IMR-90 (cell line): ENCODE measurements at regions not wholly inside any gene's neighbourhood (a gene's known extent, or its start where the extent isn't known, plus 50 kb on each side); places are given as distances from the start of the nearest gene placed in this dataset.
A peak's percentile ranks its signal among the peaks of the same experiment; 100 is the strongest.

ENCODE experiments used
- ATAC-seq: fragments of 200-7000 bp; cut with Tn5 transposase; 2 replicates; pipeline ENCODE4 v1.9.1; 2020; ENCODE audit warnings: low read depth, mild to moderate bottlenecking, moderate library complexity
- BruUV-seq: library from RNA; stranded (reverse); fragments of 400-500 nt; replicated peaks from 2 replicates; lab custom pipeline; 2021; lab: Mats Ljungman, UMichigan
- CTCF ChIA-PET: fragments of 300-600 bp; formaldehyde crosslinking; extraction: SDS; loops from one replicate; lab custom pipeline; 2021; ENCODE audit warnings: antibody characterized with exemption; lab: Yijun Ruan, JAX
- POLR2A ChIA-PET: fragments of 300-600 bp; sonication (Branson Sonifier 250); formaldehyde crosslinking; loops from one replicate; lab custom pipeline; 2022; ENCODE audit warnings: antibody characterized with exemption; ENCODE audit not compliant: unreplicated experiment; lab: Charles Lee
- DNase-seq: peaks from one replicate; pipeline ENCODE4 v3.0.0; 2013
- H2AFZ ChIP-seq: replicated peaks from 2 replicates; pipeline ENCODE3; 2013; ENCODE audit warnings: low read length, mild to moderate bottlenecking; ENCODE audit not compliant: poor library complexity
- H2AK5ac ChIP-seq: 2 replicates; pipeline ENCODE4 v1.6.1; 2013; ENCODE audit warnings: low read depth, low read length, inconsistent platforms
- H2AK9ac ChIP-seq: replicated peaks from 2 replicates; pipeline ENCODE3; 2013; ENCODE audit warnings: mild to moderate bottlenecking, low read depth, low read length, moderate library complexity; ENCODE audit not compliant: poor library complexity
- H2BK120ac ChIP-seq: 2 replicates; pipeline ENCODE4 v1.6.1; 2013; ENCODE audit warnings: low read depth, low read length, inconsistent platforms
- H2BK15ac ChIP-seq: 3 replicates; pipeline ENCODE4 v1.6.1; 2013; ENCODE audit warnings: low read depth, low read length, inconsistent platforms
- H2BK20ac ChIP-seq: 2 replicates; pipeline ENCODE4 v1.6.1; 2013; ENCODE audit warnings: low read depth, mild to moderate bottlenecking, inconsistent platforms, low read length, moderate library complexity
- H2BK5ac ChIP-seq: 2 replicates; pipeline ENCODE4 v1.6.1; 2013; ENCODE audit warnings: mild to moderate bottlenecking, low read depth, low read length, inconsistent platforms; ENCODE audit not compliant: poor library complexity, severe bottlenecking
- H3K14ac ChIP-seq: replicated peaks from 2 replicates; pipeline ENCODE4 v1.6.1; 2013; ENCODE audit warnings: low read depth, low read length, inconsistent platforms
- H3K18ac ChIP-seq: 2 replicates; pipeline ENCODE4 v1.6.1; 2013; ENCODE audit warnings: low read depth, low read length, control low read depth
- H3K23ac ChIP-seq: 2 replicates; pipeline ENCODE4 v1.6.1; 2013; ENCODE audit warnings: low read depth, low read length, inconsistent platforms
- H3K27ac ChIP-seq: 2 replicates; pipeline ENCODE4 v1.5.1; 2013; ENCODE audit warnings: mild to moderate bottlenecking, control low read depth, low read length; ENCODE audit not compliant: insufficient read depth
- H3K27me3 ChIP-seq: 2 replicates; pipeline ENCODE4 v1.6.1; 2013; ENCODE audit warnings: low read length; ENCODE audit not compliant: control insufficient read depth, insufficient read depth
- H3K36me3 ChIP-seq: 2 replicates; pipeline ENCODE4 v1.6.1; 2013; ENCODE audit warnings: low read length, mixed read lengths; ENCODE audit not compliant: control insufficient read depth, insufficient read depth
- H3K4ac ChIP-seq: 2 replicates; pipeline ENCODE4 v1.6.1; 2013; ENCODE audit warnings: low read depth, low read length, inconsistent platforms
- H3K4me1 ChIP-seq: 2 replicates; pipeline ENCODE4 v1.6.1; 2013; ENCODE audit warnings: low read length, mixed read lengths; ENCODE audit not compliant: control insufficient read depth, insufficient read depth
- H3K4me2 ChIP-seq: 2 replicates; pipeline ENCODE4 v1.6.1; 2013; ENCODE audit warnings: low read depth, mild to moderate bottlenecking, control low read depth, low read length, moderate library complexity
- H3K4me3 ChIP-seq: 2 replicates; pipeline ENCODE4 v1.5.1; 2013; ENCODE audit warnings: low read depth, mild to moderate bottlenecking, control low read depth, low read length, moderate library complexity; ENCODE audit not compliant: insufficient read depth
- H3K56ac ChIP-seq: 2 replicates; pipeline ENCODE4 v1.6.1; 2013; ENCODE audit warnings: low read length, inconsistent platforms; ENCODE audit not compliant: insufficient read depth; ENCODE audit errors: extremely low read depth
- H3K79me1 ChIP-seq, 2 experiments: 2 replicates each; pipeline ENCODE4 v1.6.1; 2013; ENCODE audit warnings: low read length in 2 of 2, inconsistent platforms in 1 of 2, low read depth in 1 of 2
- H3K9ac ChIP-seq: 2 replicates; pipeline ENCODE4 v1.6.1; 2013; ENCODE audit warnings: low read depth, low read length, control low read depth
- H3K9me1 ChIP-seq: 2 replicates; pipeline ENCODE4 v1.6.1; 2013; ENCODE audit warnings: low read length, inconsistent platforms; ENCODE audit not compliant: insufficient read depth
- H3K9me3 ChIP-seq: 2 replicates; pipeline ENCODE4 v1.6.1; 2013; ENCODE audit warnings: low read length; ENCODE audit not compliant: control insufficient read depth, insufficient read depth
- H4K20me1 ChIP-seq: 2 replicates; pipeline ENCODE4 v1.6.1; 2013; ENCODE audit warnings: low read length, inconsistent platforms; ENCODE audit not compliant: insufficient read depth
- H4K5ac ChIP-seq: 2 replicates; pipeline ENCODE4 v1.6.1; 2013; ENCODE audit warnings: mild to moderate bottlenecking, low read depth, low read length, control low read depth
- H4K8ac ChIP-seq, 2 experiments: 2 replicates each; pipeline ENCODE4 v1.6.1; 2013; ENCODE audit warnings: low read depth in 2 of 2, low read length in 2 of 2, control low read depth in 1 of 2, inconsistent platforms in 1 of 2
- H4K91ac ChIP-seq: 2 replicates; pipeline ENCODE4 v1.6.1; 2013; ENCODE audit warnings: low read depth, low read length, inconsistent platforms; ENCODE audit not compliant: insufficient read depth
- BHLHE40 ChIP-seq: fragments of 150-350 bp; IDR thresholded peaks from 2 replicates; pipeline ENCODE4 v1.6.1; 2016; ENCODE audit warnings: mild to moderate bottlenecking, low read depth, low read length
- CHD1 ChIP-seq: IDR thresholded peaks from 2 replicates; pipeline ENCODE4 v1.6.1; 2012; ENCODE audit warnings: low read depth, low read length, improper control_type of control experiment
- FOS ChIP-seq: fragments of 150-350 bp; IDR thresholded peaks from 2 replicates; pipeline ENCODE4 v1.6.1; 2016; ENCODE audit warnings: low read depth, low read length
- MAFK ChIP-seq: IDR thresholded peaks from 2 replicates; pipeline ENCODE4 v1.6.1; 2012; ENCODE audit warnings: low read depth, low read length, improper control_type of control experiment
- MXI1 ChIP-seq: IDR thresholded peaks from 2 replicates; pipeline ENCODE4 v1.6.1; 2012; ENCODE audit warnings: low read depth, mild to moderate bottlenecking, low read length, moderate library complexity, borderline replicate concordance
- POLR2A ChIP-seq: IDR thresholded peaks from 2 replicates; pipeline ENCODE4 v1.6.1; 2012; ENCODE audit warnings: mild to moderate bottlenecking, low read depth, low read length
- RCOR1 ChIP-seq: IDR thresholded peaks from 2 replicates; pipeline ENCODE4 v1.6.1; 2012; ENCODE audit warnings: mild to moderate bottlenecking, low read length, improper control_type of control experiment; ENCODE audit not compliant: insufficient replicate concordance
- RFX5 ChIP-seq: IDR thresholded peaks from 2 replicates; pipeline ENCODE4 v1.8.0; 2012; ENCODE audit warnings: low read depth, mild to moderate bottlenecking, low read length, moderate library complexity
- SMC3 ChIP-seq: fragments of 150-350 bp; IDR thresholded peaks from 2 replicates; pipeline ENCODE4 v1.6.1; 2016; ENCODE audit warnings: low read depth, mild to moderate bottlenecking, antibody characterized with exemption, low read length, moderate library complexity
- WGBS, 2 experiments: methylation state at CpG; one replicate each; pipeline versions ENCODE4 v1.1.5 to v1.1.7; 2013; ENCODE audit warnings: missing lambda C conversion rate in 2 of 2; ENCODE audit not compliant: insufficient read length in 1 of 2; ENCODE audit errors: extremely low coverage in 2 of 2; 5-methylcytosine and 5-hydroxymethylcytosine counted together
- dilution Hi-C: fragments of 300-500 bp; cut with HindIII; formaldehyde crosslinking; loops from one replicate; pipeline ENCODE4 v1.14.3; 2018; ENCODE audit warnings: low sequenced_read_pairs; ENCODE audit not compliant: unreplicated experiment
- in situ Hi-C: fragments of 300-500 bp; cut with MboI; formaldehyde crosslinking; loops from 3 replicates; pipeline ENCODE4 v1.14.3; 2019; ENCODE audit warnings: low sequenced_read_pairs, inconsistent platforms, mixed read lengths
- intact Hi-C: fragments of 100-400 bp; cut with micrococcal nuclease; formaldehyde crosslinking; loops from 2 replicates; pipeline ENCODE4 v1.10.0; 2022
- TF ChIP-seq, protein P1 (sequence below): conservative IDR thresholded peaks from 2 replicates; pipeline ENCODE4 v1.5.1; 2012; ENCODE audit warnings: mild to moderate bottlenecking, low read depth, low read length, improper control_type of control experiment
- TF ChIP-seq, protein P2 (sequence below): fragments of 150-350 bp; IDR thresholded peaks from 2 replicates; pipeline ENCODE4 v1.6.1; 2016; ENCODE audit warnings: low read depth, mild to moderate bottlenecking, low read length, moderate library complexity, borderline replicate concordance
- TF ChIP-seq, protein P3 (sequence below): fragments of 150-350 bp; IDR thresholded peaks from 2 replicates; pipeline ENCODE4 v1.6.1; 2017; ENCODE audit warnings: mild to moderate bottlenecking, antibody characterized with exemption, low read length, low read depth

DNA sequence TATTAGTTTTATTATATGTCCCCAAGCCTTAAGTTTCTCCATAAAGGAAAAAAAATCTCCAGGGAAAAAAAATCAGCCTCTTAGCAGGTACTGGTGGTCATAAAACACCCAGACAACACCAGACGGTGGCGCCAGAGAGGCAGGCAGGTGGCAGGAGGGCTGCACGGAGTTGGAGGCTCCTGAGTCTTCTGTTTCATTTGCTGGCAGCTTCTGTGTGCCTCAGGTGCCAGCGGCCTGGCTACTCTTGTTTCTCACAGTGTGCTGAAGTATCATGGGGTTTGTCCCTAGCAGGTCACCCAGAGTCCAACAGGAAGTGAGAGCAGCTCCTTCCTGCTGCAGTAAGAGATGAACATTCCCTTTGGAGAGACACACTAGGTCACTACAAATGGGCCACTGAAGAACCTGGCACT lies 123.3 kb upstream of the GADD45A start (continued):
- no peak for TF ChIP-seq FOS

DNA sequence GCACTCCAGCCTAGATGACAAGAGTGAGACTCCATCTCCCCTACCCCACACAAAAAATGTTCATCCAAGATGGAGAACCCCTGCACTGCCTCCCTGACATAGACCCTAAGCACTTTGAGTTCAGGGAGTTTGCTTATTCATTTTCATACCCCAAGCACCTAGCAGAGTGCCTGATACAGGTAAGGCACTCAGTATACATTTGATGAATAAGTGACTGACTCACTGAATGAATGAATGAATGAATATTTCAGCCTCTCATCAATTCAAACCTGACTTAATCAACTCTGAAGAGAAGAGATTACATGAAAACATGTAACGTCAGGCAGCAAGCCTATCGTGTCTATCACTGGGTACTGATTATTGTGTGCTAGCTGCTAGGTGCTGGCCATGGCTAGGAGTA lies 121.3 kb upstream of the GADD45A start:
- peak overlapping the region; percentile 15; the same call in 1 of the 3 replicates for H2BK15ac ChIP-seq
- TF ChIP-seq, protein P1, sequence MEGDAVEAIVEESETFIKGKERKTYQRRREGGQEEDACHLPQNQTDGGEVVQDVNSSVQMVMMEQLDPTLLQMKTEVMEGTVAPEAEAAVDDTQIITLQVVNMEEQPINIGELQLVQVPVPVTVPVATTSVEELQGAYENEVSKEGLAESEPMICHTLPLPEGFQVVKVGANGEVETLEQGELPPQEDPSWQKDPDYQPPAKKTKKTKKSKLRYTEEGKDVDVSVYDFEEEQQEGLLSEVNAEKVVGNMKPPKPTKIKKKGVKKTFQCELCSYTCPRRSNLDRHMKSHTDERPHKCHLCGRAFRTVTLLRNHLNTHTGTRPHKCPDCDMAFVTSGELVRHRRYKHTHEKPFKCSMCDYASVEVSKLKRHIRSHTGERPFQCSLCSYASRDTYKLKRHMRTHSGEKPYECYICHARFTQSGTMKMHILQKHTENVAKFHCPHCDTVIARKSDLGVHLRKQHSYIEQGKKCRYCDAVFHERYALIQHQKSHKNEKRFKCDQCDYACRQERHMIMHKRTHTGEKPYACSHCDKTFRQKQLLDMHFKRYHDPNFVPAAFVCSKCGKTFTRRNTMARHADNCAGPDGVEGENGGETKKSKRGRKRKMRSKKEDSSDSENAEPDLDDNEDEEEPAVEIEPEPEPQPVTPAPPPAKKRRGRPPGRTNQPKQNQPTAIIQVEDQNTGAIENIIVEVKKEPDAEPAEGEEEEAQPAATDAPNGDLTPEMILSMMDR: no peak
- TF ChIP-seq FOS (no peak), POLR2A (no peak), BHLHE40 (no peak), SMC3 (no peak), CHD1 (no peak), MAFK (no peak), RFX5 (no peak), RCOR1 (no peak), MXI1 (no peak)
- TF ChIP-seq, protein P2, sequence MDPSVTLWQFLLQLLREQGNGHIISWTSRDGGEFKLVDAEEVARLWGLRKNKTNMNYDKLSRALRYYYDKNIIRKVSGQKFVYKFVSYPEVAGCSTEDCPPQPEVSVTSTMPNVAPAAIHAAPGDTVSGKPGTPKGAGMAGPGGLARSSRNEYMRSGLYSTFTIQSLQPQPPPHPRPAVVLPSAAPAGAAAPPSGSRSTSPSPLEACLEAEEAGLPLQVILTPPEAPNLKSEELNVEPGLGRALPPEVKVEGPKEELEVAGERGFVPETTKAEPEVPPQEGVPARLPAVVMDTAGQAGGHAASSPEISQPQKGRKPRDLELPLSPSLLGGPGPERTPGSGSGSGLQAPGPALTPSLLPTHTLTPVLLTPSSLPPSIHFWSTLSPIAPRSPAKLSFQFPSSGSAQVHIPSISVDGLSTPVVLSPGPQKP: no peak
- TF ChIP-seq, protein P3, sequence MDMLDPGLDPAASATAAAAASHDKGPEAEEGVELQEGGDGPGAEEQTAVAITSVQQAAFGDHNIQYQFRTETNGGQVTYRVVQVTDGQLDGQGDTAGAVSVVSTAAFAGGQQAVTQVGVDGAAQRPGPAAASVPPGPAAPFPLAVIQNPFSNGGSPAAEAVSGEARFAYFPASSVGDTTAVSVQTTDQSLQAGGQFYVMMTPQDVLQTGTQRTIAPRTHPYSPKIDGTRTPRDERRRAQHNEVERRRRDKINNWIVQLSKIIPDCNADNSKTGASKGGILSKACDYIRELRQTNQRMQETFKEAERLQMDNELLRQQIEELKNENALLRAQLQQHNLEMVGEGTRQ: no peak
- 0 out of 2 replicates have a peak, but pooled peaks cover 2% of the 10 kb centered on the region for H3K9me1 ChIP-seq
- no peak overlapping the region for H3K27ac ChIP-seq
- peak overlapping the region; percentile 2; the same call in 1 of the 2 replicates for H3K4ac ChIP-seq
- in situ Hi-C loops (loop anchor here (25.0 kb wide), 1 partner anchor 124 kb away; the partner anchor contains the start of gene GADD45A), dilution Hi-C loops (no loop called here), intact Hi-C loops (no loop called here)
- H2AK5ac ChIP-seq: 0 out of 2 replicates have a peak overlapping the region, but pooled peaks have one; percentile 38
- H2BK120ac ChIP-seq: peak overlapping the region; percentile 43; the same call in 1 of the 2 replicates
- H4K20me1 ChIP-seq: no peaks in the 10 kb centered on the region
- 0 out of 2 replicates have a peak overlapping the region, but pooled peaks have one; percentile 34 for H4K91ac ChIP-seq
- H3K27me3 ChIP-seq: no peaks in the 10 kb centered on the region
- no peaks in the 10 kb centered on the region for H3K36me3 ChIP-seq
- ChIA-PET POLR2A (no interaction called here), CTCF (interaction anchor here (0.6 kb wide), 1 partner anchor 86 kb away, joined by 3 read pairs; no protein-coding TSS in a partner anchor)
- H3K4me3 ChIP-seq: no peak overlapping the region
- no peak overlapping the region for H3K23ac ChIP-seq
- no peak overlapping the region for H2BK5ac ChIP-seq
- ATAC-seq (no peak), DNase-seq (no peak)
- H3K18ac ChIP-seq: no peak overlapping the region
- no peak overlapping the region for H4K8ac ChIP-seq
- H3K14ac ChIP-seq: no peak overlapping the region
- no peaks in the 10 kb centered on the region for H3K79me1 ChIP-seq
- H3K56ac ChIP-seq: no peak overlapping the region
- peaks cover 6% of the 10 kb centered on the region for H3K4me1 ChIP-seq
- H2AK9ac ChIP-seq: peak overlapping the region; percentile 58
- no peak overlapping the region for H3K9ac ChIP-seq
- no peaks in the 10 kb centered on the region for H3K9me3 ChIP-seq
- BruUV-seq: no TSS peak
- H3K4me2 ChIP-seq: no peak overlapping the region
- peak overlapping the region; percentile 45 for H2AFZ ChIP-seq
- WGBS, 2 experiments: no CpG with 5 or more reads among the region's 2 CpGs
- H2BK20ac ChIP-seq: no peak overlapping the region
- H4K5ac ChIP-seq: no peak overlapping the region
